Mucosa of rectum (tissue), 2 donors: ENCODE measurements at regions not wholly inside any gene's neighbourhood (a gene's known extent, or its start where the extent isn't known, plus 50 kb on each side); places are given as distances from the start of the nearest gene placed in this dataset.
"Not testable (repeated sequence)": the region's sequence is repeated elsewhere in the genome, so short reads cannot be mapped to it uniquely, and the experiment has no call there.

Source experiments
- H3K27ac ChIP-seq, 2 donors: one replicate each; pipeline ENCODE4 v1.7.0; 2013; ENCODE audit warnings: inconsistent platforms in 2 of 2, low read depth in 2 of 2, low read length in 2 of 2
- H3K27me3 ChIP-seq, 2 donors: one replicate each; pipeline ENCODE4 v1.7.0; 2013; ENCODE audit warnings: low read length in 2 of 2; ENCODE audit not compliant: control insufficient read depth in 2 of 2, insufficient read depth in 2 of 2
- H3K36me3 ChIP-seq, 2 donors: one replicate each; pipeline ENCODE4 v1.7.0; 2013; ENCODE audit warnings: low read length in 2 of 2; ENCODE audit not compliant: control insufficient read depth in 2 of 2, insufficient read depth in 2 of 2
- H3K4me1 ChIP-seq, 2 donors: one replicate each; pipeline ENCODE4 v1.7.0; 2013; ENCODE audit warnings: low read length in 2 of 2, mild to moderate bottlenecking in 1 of 2; ENCODE audit not compliant: control insufficient read depth in 2 of 2, insufficient read depth in 2 of 2
- H3K4me3 ChIP-seq, 2 donors: one replicate each; pipeline ENCODE4 v1.7.0; 2013; ENCODE audit warnings: low read length in 2 of 2
- H3K9ac ChIP-seq, 2 donors: one replicate each; pipeline ENCODE4 v1.7.0; 2013; ENCODE audit warnings: low read length in 2 of 2, low read depth in 1 of 2, mild to moderate bottlenecking in 1 of 2
- H3K9me3 ChIP-seq, 2 donors: one replicate each; pipeline ENCODE4 v1.7.0; 2013; ENCODE audit warnings: low read length in 2 of 2; ENCODE audit not compliant: control insufficient read depth in 2 of 2
- donor health status: healthy.
- donor health status: Normal muscosa, but diverticular disease.

GRCh38 chr7:115329006-115329405 lies 407.1 kb downstream of the MDFIC start:
- H3K9me3 ChIP-seq, result no peaks in the 10 kb centered on the region
- H3K9ac ChIP-seq, result no peak overlapping the region
- H3K27me3 ChIP-seq, result no peaks in the 10 kb centered on the region
- H3K36me3 ChIP-seq, result no peaks in the 10 kb centered on the region
- H3K27ac ChIP-seq, result no peak overlapping the region
- H3K4me3 ChIP-seq, result no peak overlapping the region
- H3K4me1 ChIP-seq, result no peaks in the 10 kb centered on the region

- H3K9me3 ChIP-seq, result no peaks in the 10 kb centered on the region
- no peaks in the 10 kb centered on the region for H3K36me3 ChIP-seq
- H3K4me1 ChIP-seq, result no peaks in the 10 kb centered on the region
- no peak overlapping the region for H3K27ac ChIP-seq
- H3K4me3 ChIP-seq, result no peak overlapping the region
- no peaks in the 10 kb centered on the region for H3K27me3 ChIP-seq
- no peak overlapping the region for H3K9ac ChIP-seq
These were observed 406.1 kb downstream of the MDFIC start for GRCh38 chr7:115328018-115328417.

GRCh38 chr7:115327326-115327725 lies 405.4 kb downstream of the MDFIC start:
- Histone ChIP-seq H3K27me3 (no peaks in the 10 kb centered on the region), H3K9ac (no peak overlapping the region), H3K4me3 (no peak overlapping the region), H3K27ac (no peak overlapping the region), H3K36me3 (no peaks in the 10 kb centered on the region), H3K9me3 (no peaks in the 10 kb centered on the region), H3K4me1 (no peaks in the 10 kb centered on the region)

- Histone ChIP-seq H3K27ac (no peak overlapping the region), H3K27me3 (no peaks in the 10 kb centered on the region), H3K4me3 (no peak overlapping the region), H3K36me3 (no peaks in the 10 kb centered on the region), H3K9ac (no peak overlapping the region), H3K4me1 (no peaks in the 10 kb centered on the region), H3K9me3 (no peaks in the 10 kb centered on the region)
These were observed 397.6 kb downstream of the MDFIC start for GRCh38 chr7:115319541-115319940.

GRCh38 chr7:115310316-115310715 lies 388.4 kb downstream of the MDFIC start:
- H3K4me3 ChIP-seq, H3K27ac ChIP-seq, H3K36me3 ChIP-seq, H3K27me3 ChIP-seq, H3K9ac ChIP-seq, H3K9me3 ChIP-seq, H3K4me1 ChIP-seq: not testable (repeated sequence)

GRCh38 chr7:115306586-115306985 lies 384.7 kb downstream of the MDFIC start:
- Histone ChIP-seq H3K9ac (no peak overlapping the region), H3K4me3 (no peak overlapping the region), H3K4me1 (no peaks in the 10 kb centered on the region), H3K27me3 (no peaks in the 10 kb centered on the region), H3K9me3 (no peaks in the 10 kb centered on the region), H3K36me3 (no peaks in the 10 kb centered on the region), H3K27ac (no peak overlapping the region)

- Histone ChIP-seq H3K36me3 (no peaks in the 10 kb centered on the region), H3K4me1 (peaks cover 0 to 2% of the 10 kb centered on the region in 2 donors), H3K27me3 (no peaks in the 10 kb centered on the region), H3K27ac (no peak overlapping the region), H3K9ac (no peak overlapping the region), H3K9me3 (no peaks in the 10 kb centered on the region), H3K4me3 (no peak overlapping the region)
These were observed 378.5 kb downstream of the MDFIC start for GRCh38 chr7:115300231-115300870.

GRCh38 chr7:115299397-115300037 lies 377.6 kb downstream of the MDFIC start:
- Histone ChIP-seq H3K9ac (no peak overlapping the region), H3K27ac (no peak overlapping the region), H3K36me3 (no peaks in the 10 kb centered on the region), H3K9me3 (no peaks in the 10 kb centered on the region), H3K4me3 (no peak overlapping the region), H3K4me1 (peaks cover 0 to 2% of the 10 kb centered on the region in 2 donors), H3K27me3 (no peaks in the 10 kb centered on the region)

- Histone ChIP-seq H3K27me3 (no peaks in the 10 kb centered on the region), H3K9me3 (no peaks in the 10 kb centered on the region), H3K9ac (no peak overlapping the region), H3K4me1 (peaks cover 0 to 2% of the 10 kb centered on the region in 2 donors), H3K36me3 (no peaks in the 10 kb centered on the region), H3K27ac (no peak overlapping the region), H3K4me3 (no peak overlapping the region)
These were observed 375.8 kb downstream of the MDFIC start for GRCh38 chr7:115297656-115298055.

- no peak overlapping the region for H3K9ac ChIP-seq
- H3K4me3 ChIP-seq, result no peak overlapping the region
- no peaks in the 10 kb centered on the region for H3K36me3 ChIP-seq
- H3K9me3 ChIP-seq, result no peaks in the 10 kb centered on the region
- no peaks in the 10 kb centered on the region for H3K4me1 ChIP-seq
- H3K27me3 ChIP-seq, result no peaks in the 10 kb centered on the region
- H3K27ac ChIP-seq, result no peak overlapping the region
These were observed 371.8 kb downstream of the MDFIC start for GRCh38 chr7:115293628-115294240.
